BE2C (cell line): ENCODE measurements at regions not wholly inside any gene's neighbourhood (a gene's known extent, or its start where the extent isn't known, plus 50 kb on each side); places are given as distances from the start of the nearest gene placed in this dataset.

Experiments used
- DNase-seq: peaks from one replicate; pipeline ENCODE4 v3.0.0-alpha.2; 2020
- H3K27me3 ChIP-seq: fragments of 250-450 bp; sonication (Bioruptor Pico); 2 replicates; pipeline ENCODE4 v1.5.1; 2020; ENCODE audit warnings: mild to moderate bottlenecking
- H3K36me3 ChIP-seq: fragments of 250-450 bp; sonication (Bioruptor Pico); 2 replicates; pipeline ENCODE4 v1.5.1; 2020; ENCODE audit warnings: mild to moderate bottlenecking
- H3K4me1 ChIP-seq: fragments of 250-450 bp; sonication (Bioruptor Pico); 2 replicates; pipeline ENCODE4 v1.5.1; 2020
- H3K4me3 ChIP-seq: 2 replicates; pipeline ENCODE4 v1.5.1; 2011; ENCODE audit warnings: low read depth, low read length
- H3K9me3 ChIP-seq: fragments of 250-450 bp; sonication (Bioruptor Pico); 2 replicates; pipeline ENCODE4 v1.5.1; 2020
- CTCF ChIP-seq: IDR thresholded peaks from 2 replicates; pipeline ENCODE4 v1.5.1; 2012; ENCODE audit warnings: mild to moderate bottlenecking, low read depth, low read length

GRCh38 chr3:16081661-16082060, 92.8 kb upstream of the GALNT15 start:
- Histone ChIP-seq H3K9me3 (no peaks in the 10 kb centered on the region), H3K36me3 (no peaks in the 10 kb centered on the region), H3K27me3 (no peaks in the 10 kb centered on the region), H3K4me1 (no peaks in the 10 kb centered on the region), H3K4me3 (no peak overlapping the region)
- no peak for DNase-seq
- TF ChIP-seq CTCF = no peak

GRCh38 chr3:16084887-16085286, 89.6 kb upstream of the GALNT15 start:
- no peaks in the 10 kb centered on the region for H3K36me3 ChIP-seq
- H3K27me3 ChIP-seq = no peaks in the 10 kb centered on the region
- no peaks in the 10 kb centered on the region for H3K4me1 ChIP-seq
- DNase-seq = no peak
- TF ChIP-seq CTCF = no peak
- no peak overlapping the region for H3K4me3 ChIP-seq
- H3K9me3 ChIP-seq = no peaks in the 10 kb centered on the region

- H3K36me3 ChIP-seq = no peaks in the 10 kb centered on the region
- H3K27me3 ChIP-seq = no peaks in the 10 kb centered on the region
- H3K9me3 ChIP-seq = no peaks in the 10 kb centered on the region
- no peak for DNase-seq
- no peak overlapping the region for H3K4me3 ChIP-seq
- no peak for TF ChIP-seq CTCF
- H3K4me1 ChIP-seq = no peaks in the 10 kb centered on the region
Measured at GRCh38 chr3:16085410-16085809, 89.1 kb upstream of the GALNT15 start.

- H3K27me3 ChIP-seq = no peaks in the 10 kb centered on the region
- no peaks in the 10 kb centered on the region for H3K36me3 ChIP-seq
- H3K9me3 ChIP-seq = no peaks in the 10 kb centered on the region
- H3K4me1 ChIP-seq = no peaks in the 10 kb centered on the region
- DNase-seq = no peak
- no peak for TF ChIP-seq CTCF
- no peak overlapping the region for H3K4me3 ChIP-seq
Measured at GRCh38 chr3:16085884-16086608, 88.4 kb upstream of the GALNT15 start.

GRCh38 chr3:16086690-16087089, 87.8 kb upstream of the GALNT15 start:
- Histone ChIP-seq H3K36me3 (no peaks in the 10 kb centered on the region), H3K4me1 (no peaks in the 10 kb centered on the region), H3K27me3 (no peaks in the 10 kb centered on the region), H3K4me3 (no peak overlapping the region), H3K9me3 (no peaks in the 10 kb centered on the region)
- no peak for TF ChIP-seq CTCF
- no peak for DNase-seq

- no peak for TF ChIP-seq CTCF
- Histone ChIP-seq H3K4me1 (no peaks in the 10 kb centered on the region), H3K4me3 (no peak overlapping the region), H3K36me3 (no peaks in the 10 kb centered on the region), H3K9me3 (no peaks in the 10 kb centered on the region), H3K27me3 (no peaks in the 10 kb centered on the region)
- DNase-seq = no peak
Measured at GRCh38 chr3:16088496-16088895, 86.0 kb upstream of the GALNT15 start.
